HPDE6-E6E7 (cell line): ENCODE measurements at regions not wholly inside any gene's neighbourhood (a gene's known extent, or its start where the extent isn't known, plus 50 kb on each side); places are given as distances from the start of the nearest gene placed in this dataset.

Experiments
- DNase-seq: peaks from one replicate; pipeline ENCODE4 v3.0.0; 2011; ENCODE audit warnings: missing footprints; ENCODE audit errors: extremely low spot score

DNA sequence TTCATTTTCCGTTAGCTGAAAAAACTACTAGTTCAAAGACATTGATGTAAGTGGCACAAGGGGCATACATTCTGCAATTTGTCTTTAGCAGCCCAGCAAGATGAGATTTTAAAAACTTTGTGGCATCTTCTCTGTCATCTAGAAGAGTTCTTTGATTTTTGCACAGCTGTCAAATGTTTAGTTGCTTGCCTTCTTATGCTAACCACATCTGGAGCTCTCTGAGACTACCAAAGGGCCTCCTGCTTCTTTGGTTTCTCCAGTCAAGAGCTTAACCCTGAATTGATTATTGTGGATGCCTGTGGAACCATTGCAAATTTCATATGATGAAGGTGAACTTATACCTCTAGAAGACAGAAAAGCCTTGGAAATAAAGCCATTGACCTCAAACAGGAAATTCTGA is 468.7 kb upstream of the RGMA start:
- no peak for DNase-seq

DNA sequence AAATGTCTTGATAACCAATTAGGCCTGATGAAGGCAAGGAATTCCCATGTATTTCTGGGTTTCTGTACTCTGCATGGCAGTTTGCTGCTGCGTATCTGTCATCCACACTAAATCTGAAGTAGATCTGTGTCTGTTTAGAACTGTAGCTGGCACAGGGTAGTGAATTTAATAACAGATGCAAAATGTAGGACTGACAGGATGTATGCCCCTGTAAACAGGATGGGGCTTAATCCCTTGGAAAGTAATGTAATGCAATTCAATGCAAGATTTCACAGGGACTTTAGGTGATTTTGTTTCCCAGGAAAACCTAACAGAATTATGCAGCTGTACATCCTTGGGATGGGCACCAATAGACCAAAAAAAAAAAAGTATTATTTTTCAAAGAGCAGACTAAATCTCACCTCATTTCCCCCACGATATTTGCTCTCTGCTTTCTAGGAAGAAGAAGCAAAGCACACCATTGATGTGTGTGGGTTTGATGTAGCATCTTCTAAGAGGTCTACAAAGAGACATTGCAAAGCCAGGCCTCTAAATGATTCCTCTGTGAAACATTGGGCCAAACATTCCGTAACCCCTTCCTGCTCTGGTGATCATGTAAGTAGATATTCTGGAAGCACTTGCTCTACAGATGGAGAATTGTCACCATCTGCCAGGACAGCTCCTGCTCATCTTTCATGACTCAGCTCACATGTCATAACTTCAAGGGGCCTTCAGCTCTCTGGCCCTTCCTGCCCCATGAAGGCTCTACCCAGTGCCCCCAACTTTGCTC is 464.3 kb upstream of the RGMA start:
- DNase-seq: no peak

GRCh38 chr15:93543093-93543492 is 454.1 kb upstream of the RGMA start:
- no peak for DNase-seq

DNA sequence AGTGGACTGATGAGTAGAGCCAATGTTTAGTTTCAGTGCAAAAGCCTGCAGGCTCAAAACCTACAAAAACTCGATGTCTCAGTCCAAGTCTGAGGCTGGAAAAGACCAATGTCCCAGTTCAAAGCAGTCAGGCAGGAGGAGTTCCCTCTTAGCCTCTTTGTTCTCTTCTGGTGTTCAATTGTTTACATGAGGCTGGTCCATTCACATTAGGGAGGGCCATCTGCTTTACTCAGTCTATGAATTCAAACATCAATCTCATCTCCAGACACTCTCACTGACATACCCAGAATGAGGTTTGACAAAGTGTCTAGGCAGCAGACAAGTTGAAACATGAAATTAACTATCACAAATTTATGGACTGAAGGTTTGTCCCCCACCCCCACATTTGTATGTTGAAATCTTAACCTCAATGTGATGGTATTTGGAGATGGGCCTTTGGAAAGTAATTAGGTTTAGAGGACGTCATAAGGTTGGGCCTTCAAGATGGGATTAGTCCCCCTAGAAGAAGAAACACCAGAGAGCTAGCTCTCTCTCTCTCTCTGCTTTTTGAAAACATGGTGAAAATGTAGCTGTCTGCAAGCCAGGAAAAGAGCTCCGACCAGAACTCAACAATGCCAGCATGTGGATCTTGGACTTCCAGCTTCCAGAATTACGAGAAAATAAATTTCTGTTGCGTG is 438.5 kb upstream of the RGMA start:
- no peak for DNase-seq

DNA sequence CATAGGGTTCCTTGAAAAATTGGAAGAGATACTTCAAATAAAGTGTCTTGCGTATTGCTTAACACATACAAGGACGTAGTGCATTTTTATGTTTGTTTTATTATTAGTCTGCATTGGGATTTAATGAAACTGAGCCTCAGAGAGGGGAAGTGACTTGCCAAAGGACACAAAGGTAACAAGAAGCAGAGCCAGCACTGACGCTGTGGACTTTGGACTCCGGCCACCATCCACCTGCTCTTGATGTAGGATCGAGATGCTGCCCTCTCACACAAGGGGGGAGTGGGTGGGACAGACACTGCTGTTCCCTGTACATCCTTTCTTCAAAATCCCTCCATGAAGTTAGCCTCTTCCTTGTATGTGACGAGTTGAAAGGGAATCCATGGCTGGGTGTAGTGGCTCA is 435.4 kb upstream of the RGMA start:
- DNase-seq: no peak

DNA sequence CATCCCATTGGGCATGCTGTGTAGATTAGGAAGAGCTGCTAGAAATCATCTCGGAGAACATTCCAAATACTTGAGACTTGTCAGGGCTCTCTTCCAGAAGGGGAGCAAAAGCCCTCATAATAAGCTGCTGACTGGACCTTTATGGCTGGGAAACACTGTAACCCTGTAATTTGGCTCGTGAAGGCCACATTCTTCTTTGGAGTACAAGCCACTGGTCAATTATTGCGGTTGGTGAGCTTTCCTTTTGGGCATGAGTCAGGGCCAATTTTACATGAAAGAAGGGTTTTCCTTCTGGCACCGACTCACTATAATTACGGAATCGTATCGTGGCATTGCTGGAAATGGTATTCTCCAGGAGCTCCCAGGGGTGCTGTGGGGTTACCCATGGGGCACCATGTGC is 434.5 kb upstream of the RGMA start:
- no peak for DNase-seq

GRCh38 chr15:93520206-93520605 is 431.2 kb upstream of the RGMA start:
- no peak for DNase-seq

- DNase-seq: no peak
These were observed 430.6 kb upstream of the RGMA start for GRCh38 chr15:93519599-93519998.

- DNase-seq: no peak
These were observed 428.2 kb upstream of the RGMA start for GRCh38 chr15:93517176-93517575.

- DNase-seq: no peak
These were observed 426.4 kb upstream of the RGMA start for GRCh38 chr15:93515256-93516051.

DNA sequence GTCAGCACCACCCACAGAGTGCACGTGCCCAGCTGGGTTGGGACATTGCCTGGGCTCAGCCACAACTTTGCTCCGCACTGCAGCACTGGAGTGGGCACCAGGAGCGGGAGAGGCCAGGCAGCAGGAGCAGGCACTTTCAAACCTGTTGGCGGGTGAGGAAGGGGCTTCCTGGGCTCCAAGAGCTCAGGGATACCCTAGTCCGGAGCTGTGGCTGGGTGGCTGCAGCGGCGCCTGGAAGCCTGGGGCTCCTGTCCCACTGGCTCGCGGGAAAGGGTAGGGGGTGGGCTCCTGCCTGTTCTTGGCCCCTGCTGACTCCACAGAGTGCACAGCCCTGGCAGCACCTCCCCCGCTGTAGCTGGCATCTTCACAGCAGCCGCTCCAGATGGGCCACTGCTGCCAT is 417.6 kb upstream of the RGMA start:
- DNase-seq: no peak

DNA sequence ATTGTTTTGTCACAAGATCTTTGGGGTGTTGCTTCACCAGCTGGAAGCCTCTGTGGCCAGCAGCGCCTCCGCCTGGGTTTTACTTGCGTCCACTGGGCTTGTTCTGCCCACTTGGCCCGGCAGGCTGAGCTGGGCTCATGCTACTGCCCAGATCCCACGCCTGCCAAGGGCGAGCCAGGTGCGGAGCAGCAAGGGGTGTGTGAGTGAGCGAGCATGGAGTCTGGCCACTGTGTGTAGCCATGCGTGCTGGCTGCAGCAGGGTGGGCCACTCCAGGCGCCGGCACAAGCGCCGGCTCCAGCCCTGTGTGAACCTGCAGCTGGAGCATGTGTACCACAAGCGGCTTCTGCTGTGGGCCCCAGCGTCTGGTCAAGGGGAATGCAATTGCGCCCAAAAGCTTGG is 416.5 kb upstream of the RGMA start:
- DNase-seq: no peak

- no peak for DNase-seq
These were observed 412.9 kb upstream of the RGMA start for GRCh38 chr15:93501946-93502345.

GRCh38 chr15:93500155-93500554 is 411.1 kb upstream of the RGMA start:
- DNase-seq: no peak

GRCh38 chr15:93497291-93497690 is 408.3 kb upstream of the RGMA start:
- DNase-seq: no peak

DNA sequence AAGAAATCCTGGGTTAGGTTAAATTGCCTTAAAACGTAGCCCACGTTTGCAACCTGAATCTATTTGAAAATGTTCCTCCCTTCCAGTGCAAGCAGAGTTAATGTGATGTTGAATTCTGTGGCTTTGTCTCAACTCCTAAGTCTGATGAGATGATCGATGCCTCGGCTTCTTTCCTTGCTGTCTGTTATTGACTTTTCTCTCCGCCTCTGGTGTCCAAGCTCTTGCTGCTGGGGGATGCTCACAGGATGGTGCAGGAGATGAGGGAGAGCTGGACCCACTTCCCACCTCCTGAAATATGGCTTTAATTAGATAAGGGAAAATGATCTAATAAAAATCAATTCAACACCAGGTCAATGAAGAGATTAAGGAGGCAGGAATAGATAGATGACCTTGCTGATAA is 407.9 kb upstream of the RGMA start:
- no peak for DNase-seq

DNA sequence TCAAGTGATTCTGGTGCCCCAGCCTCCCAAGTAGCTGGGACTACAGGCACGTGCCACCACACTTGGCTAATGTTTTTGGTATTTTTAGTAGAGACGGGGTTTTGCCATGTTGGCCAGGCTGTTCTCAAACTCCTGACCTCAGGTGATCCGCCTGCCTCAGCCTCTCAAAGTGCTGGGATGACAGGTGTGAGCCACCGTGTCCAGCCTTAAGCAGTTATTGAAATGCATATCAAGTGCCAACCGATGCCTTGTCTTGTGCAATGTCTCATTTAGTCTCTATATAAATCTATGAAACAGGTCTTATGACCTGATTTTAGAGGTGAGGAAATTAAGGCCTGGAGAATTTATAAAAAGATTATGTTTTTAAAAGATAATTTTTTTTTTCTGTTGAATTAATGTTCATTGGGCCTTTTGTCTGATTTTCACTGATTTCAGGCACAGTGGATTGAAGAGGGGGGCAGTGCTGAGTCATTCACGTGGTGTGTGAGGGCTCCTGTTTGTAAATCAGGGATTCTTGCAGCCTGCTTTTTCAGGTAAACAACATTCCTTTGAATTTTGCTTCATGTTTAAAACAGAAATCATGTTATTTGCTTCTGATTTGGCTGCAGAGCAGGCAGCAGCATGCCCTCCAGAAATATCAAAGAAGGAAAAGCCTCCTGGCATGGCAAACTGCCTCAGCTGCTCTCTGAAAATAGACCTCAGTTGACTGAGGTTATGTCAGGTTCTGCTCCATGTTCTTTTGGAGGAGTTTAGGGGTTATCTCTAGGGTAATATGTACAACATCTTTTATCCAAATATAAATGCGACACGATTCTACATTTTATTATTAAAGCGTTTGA is 407.0 kb upstream of the RGMA start:
- DNase-seq: peak; percentile 22

DNA sequence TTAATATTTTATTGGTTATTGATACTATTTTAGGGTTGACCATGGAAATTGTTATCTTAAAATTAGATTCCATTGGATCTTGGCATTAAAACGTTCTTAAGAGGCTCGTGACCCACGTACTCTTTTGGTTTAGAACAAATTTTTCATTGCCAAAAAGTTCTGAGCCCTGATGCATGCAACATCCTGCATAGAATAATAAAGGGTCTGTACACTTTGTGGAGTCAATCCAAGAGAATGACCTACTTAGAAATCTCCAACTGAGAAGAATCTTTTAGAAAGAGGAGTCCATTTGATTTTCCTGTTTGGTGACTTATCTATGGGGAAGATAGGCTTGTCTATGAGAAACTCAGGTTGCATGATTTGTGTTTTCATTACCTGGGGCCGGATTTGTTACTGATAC is 404.2 kb upstream of the RGMA start:
- DNase-seq: no peak

GRCh38 chr15:93491291-93491690 is 402.3 kb upstream of the RGMA start:
- DNase-seq: no peak

GRCh38 chr15:93488296-93488713 is 399.3 kb upstream of the RGMA start:
- no peak for DNase-seq

DNA sequence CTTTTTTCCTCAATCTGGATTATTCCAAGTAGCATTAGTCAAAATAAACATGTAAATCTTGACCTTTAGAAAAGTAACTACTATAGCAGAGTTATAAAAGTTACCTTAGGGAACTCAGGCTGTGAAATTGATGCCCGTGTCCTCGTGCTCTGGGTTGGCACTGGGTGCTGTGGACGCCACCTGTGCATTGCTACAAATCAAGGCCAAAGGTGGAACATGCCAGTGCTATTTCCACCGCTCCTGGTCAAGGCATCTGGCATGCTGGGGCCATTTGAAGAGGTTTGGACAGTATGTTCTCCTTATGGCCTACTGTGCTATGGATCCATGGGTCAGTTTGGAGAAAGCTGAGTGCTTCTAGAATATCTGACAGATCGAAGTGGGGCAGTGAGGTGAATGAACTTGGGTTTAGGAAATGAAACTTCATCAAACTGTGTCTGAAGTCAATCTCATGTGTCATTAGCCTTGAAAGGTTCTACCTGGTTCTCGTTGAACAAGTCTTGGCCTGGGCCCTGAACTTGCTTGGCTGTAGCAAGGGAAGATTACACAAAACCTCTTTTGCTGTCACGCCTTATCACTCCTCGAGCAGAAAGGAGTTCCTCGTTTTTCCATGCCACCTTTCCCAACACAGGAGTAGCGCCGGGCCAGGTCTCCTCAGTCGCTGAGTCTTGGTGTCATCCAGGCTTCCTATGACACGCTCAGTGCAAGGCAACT is 397.6 kb upstream of the RGMA start:
- DNase-seq: no peak
